ENCODE measurements at regions not wholly inside any gene's neighbourhood (a gene's known extent, or its start where the extent isn't known, plus 50 kb on each side); places are given as distances from the start of the nearest gene placed in this dataset.

- in situ Hi-C loops (cut with HindIII; ENCODE audit: low pct_unique_long_range_greater_than_20kb, low sequenced_read_pairs) (no loop called here), intact Hi-C loops (cut with micrococcal nuclease; ENCODE audit: unreplicated experiment) (no loop called here)
- no TSS peak for BruUV-seq (replicated peaks)
- no peak for TF ChIP-seq REST (IDR thresholded peaks at IDR 0.05; ENCODE audit: insufficient read depth in 1 of 2, low read depth in 2 of 2, low read length in 1 of 2)
- no peak for TF ChIP-seq POLR2AphosphoS5 (IDR thresholded peaks at IDR 0.05; ENCODE audit: low read depth, low read length)
- peak; percentile 12; the same call in 1 of the 2 replicates for TF ChIP-seq CTCF (IDR thresholded peaks at IDR 0.05)
- ATAC-seq = no peak
- POLR2A ChIA-PET = no interaction called here
- H3K4me1 ChIP-seq (ENCODE audit: control insufficient read depth, insufficient read depth, low read length) = no peaks in the 10 kb centered on the region; the same call in 1 of the 2 replicates
- H3K27me3 ChIP-seq (ENCODE audit: control insufficient read depth, insufficient read depth, low read length) = no peaks in the 10 kb centered on the region
- no peaks in the 10 kb centered on the region for H3K9me3 ChIP-seq (ENCODE audit: control insufficient read depth, insufficient read depth, low read depth, low read length)
- CTCF ChIA-PET = no interaction called here
- H3K4me3 ChIP-seq (ENCODE audit: low read depth in 2 of 2, low read length in 2 of 2) = no peak overlapping the region
- H3K36me3 ChIP-seq (ENCODE audit: control insufficient read depth, insufficient read depth, low read length) = no peaks in the 10 kb centered on the region
- no peak for DNase-seq (ENCODE audit: low read depth, low spot score)
- H3K27ac ChIP-seq (ENCODE audit: low read length) = no peak overlapping the region
These were observed 155.0 kb downstream of the DAD1 start for GRCh38 chr14:22434030-22434429.

- no peaks in the 10 kb centered on the region; the same call in 1 of the 2 replicates for H3K4me1 ChIP-seq (ENCODE audit: control insufficient read depth, insufficient read depth, low read length)
- H3K27ac ChIP-seq (ENCODE audit: low read length) = no peak overlapping the region
- DNase-seq (ENCODE audit: low read depth, low spot score) (no peak), ATAC-seq (no peak)
- H3K4me3 ChIP-seq (ENCODE audit: low read depth in 2 of 2, low read length in 2 of 2) = no peak overlapping the region
- POLR2A ChIA-PET = no interaction called here
- TF ChIP-seq REST (IDR thresholded peaks at IDR 0.05; ENCODE audit: insufficient read depth in 1 of 2, low read depth in 2 of 2, low read length in 1 of 2) = no peak
- no peak for TF ChIP-seq SIN3A (IDR thresholded peaks at IDR 0.05; ENCODE audit: borderline replicate concordance, insufficient read depth, low read depth, low read length)
- no peak for TF ChIP-seq TCF7L2 (IDR thresholded peaks at IDR 0.05; ENCODE audit: low read depth, low read length)
- H3K36me3 ChIP-seq (ENCODE audit: control insufficient read depth, insufficient read depth, low read length) = no peaks in the 10 kb centered on the region
- CTCF ChIA-PET = no interaction called here
- in situ Hi-C loops (cut with HindIII; ENCODE audit: low pct_unique_long_range_greater_than_20kb, low sequenced_read_pairs) = no loop called here
- no TSS peak for BruUV-seq (replicated peaks)
- H3K27me3 ChIP-seq (ENCODE audit: control insufficient read depth, insufficient read depth, low read length) = no peaks in the 10 kb centered on the region
- H3K9me3 ChIP-seq (ENCODE audit: control insufficient read depth, insufficient read depth, low read depth, low read length) = no peaks in the 10 kb centered on the region
- intact Hi-C loops (cut with micrococcal nuclease; ENCODE audit: unreplicated experiment) = no loop called here
These were observed 156.0 kb downstream of the DAD1 start for GRCh38 chr14:22433069-22433468.
